GM19193 (cell line): ENCODE measurements at regions not wholly inside any gene's neighbourhood (a gene's known extent, or its start where the extent isn't known, plus 50 kb on each side); places are given as distances from the start of the nearest gene placed in this dataset.

Experiments
- POLR2A ChIP-seq: IDR thresholded peaks from 4 replicates; pipeline ENCODE4 v1.6.1; 2011; ENCODE audit not compliant: insufficient read depth, insufficient read length; ENCODE audit errors: extremely low read depth

DNA sequence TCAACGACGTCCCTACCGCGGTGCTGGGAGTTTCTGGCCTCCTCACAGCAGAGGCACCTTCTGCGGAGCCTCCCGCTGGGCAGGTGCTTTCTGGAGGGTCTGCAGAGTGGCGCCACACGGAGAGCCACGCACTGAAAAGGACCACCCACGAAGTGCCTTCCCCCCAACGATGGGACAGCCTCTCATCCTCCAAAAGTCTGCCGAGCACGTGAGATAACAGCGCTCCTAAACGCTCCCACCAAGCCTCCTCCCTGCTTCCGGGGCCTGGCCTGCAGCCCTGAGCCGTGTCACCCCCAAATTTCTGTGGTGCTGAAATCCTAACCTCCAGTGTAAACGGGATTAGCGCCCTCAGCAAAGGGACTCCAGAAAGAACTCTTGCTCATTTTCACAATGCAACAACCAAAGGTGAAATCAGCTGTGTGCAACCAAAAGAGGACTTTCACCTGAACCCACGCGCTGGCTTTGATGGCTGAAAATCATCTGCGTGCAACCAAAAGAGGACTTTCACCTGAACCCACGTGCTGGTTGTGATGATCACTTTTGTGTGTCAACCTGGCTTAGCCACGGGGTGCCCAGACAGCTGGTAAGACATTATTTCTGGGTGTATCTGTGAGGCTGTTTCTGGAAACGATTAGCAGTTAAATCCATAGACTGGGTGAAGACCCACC is 924.6 kb downstream of the BRD1 start:
- no peak for TF ChIP-seq POLR2A

DNA sequence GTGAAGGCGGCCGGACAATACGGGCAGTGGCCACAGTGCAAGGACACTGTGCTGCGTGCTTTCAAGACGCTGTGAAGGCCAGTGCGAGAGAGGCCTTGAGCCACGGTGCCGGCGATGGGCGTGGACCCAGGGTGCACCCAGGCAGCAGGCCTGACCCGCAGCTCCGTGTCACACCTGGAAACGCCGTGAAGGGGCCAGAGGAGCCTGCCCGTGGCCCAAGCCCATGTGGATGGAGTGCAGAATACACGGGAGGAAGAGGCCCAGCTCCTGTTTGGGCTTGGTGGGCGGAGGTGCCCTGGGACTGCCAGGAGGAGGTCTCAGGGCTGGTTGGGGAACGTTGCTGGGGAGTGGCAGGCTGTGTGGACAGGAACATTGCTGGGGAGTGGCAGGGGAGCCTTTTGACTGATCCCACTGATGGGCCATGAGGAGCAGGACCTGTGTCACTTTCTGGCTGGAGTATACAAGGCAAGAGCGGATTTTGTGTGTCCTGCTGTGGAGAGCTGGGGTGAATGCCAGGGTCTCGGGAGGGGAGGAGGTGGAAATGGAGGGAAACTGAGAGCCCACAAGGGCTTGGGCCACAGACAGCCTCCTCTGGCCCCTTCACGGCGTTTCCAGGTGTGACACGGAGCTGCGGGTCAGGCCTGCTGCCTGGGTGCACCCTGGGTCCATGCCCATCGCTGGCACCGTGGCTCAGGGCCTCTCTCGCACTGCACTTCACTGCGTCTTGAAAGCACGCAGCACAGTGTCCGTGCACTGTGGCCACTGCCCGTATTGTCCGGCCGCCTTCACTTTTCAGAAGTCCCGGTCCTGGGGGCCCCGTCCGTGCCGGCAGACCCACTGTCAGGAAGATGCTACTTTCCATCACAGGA is 925.4 kb downstream of the BRD1 start:
- TF ChIP-seq POLR2A: no peak

DNA sequence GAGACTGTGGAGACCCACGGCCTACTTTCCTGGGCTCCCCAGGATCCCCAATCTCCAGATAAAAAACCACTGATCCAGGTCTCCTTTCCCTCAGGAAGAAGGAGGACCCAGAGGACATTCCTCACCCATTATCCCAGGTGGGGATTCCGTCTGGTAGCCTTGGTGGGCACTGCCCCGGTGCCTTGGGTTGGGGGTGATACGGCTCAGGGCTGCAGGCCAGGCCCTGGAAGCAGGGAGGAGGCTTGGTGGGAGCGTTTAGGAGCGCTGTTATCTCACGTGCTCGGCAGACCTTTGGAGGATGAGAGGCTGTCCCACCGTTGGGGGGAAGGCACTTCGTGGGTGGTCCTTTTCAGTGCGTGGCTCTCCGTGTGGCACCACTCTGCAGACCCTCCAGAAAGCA is 926.3 kb downstream of the BRD1 start:
- no peak for TF ChIP-seq POLR2A

DNA sequence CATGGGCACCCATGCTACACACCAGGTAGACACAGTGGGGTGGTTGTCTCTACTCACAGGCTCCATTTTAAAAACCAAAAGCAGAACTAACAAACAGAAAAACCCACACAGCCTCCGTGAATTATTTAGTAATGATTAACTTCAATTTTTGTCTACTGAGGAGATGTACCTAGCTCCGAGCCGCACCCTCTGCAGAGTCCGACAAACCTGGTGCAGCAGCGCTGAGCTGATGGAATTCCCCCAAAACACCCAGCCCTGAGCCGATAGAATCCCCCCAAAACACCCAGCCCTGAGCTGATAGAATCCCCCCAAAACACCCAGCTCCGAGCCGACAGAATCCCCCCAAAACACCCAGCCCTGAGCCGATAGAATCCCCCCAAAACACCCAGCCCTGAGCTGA is 927.0 kb downstream of the BRD1 start:
- TF ChIP-seq POLR2A: no peak

DNA sequence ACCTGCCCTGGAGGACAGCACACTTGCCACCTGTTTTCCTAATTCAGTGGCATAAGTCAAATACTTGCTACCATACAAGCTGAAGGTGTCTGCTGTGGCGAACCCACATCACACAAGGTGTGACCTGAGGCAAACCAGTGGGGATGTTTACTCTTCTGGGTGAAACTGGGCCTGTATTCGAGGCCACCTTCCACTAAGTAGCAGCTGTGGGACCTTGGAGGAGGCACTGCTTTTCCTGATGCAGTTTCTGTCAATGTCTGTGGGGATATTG is 927.4 kb downstream of the BRD1 start:
- no peak for TF ChIP-seq POLR2A

DNA sequence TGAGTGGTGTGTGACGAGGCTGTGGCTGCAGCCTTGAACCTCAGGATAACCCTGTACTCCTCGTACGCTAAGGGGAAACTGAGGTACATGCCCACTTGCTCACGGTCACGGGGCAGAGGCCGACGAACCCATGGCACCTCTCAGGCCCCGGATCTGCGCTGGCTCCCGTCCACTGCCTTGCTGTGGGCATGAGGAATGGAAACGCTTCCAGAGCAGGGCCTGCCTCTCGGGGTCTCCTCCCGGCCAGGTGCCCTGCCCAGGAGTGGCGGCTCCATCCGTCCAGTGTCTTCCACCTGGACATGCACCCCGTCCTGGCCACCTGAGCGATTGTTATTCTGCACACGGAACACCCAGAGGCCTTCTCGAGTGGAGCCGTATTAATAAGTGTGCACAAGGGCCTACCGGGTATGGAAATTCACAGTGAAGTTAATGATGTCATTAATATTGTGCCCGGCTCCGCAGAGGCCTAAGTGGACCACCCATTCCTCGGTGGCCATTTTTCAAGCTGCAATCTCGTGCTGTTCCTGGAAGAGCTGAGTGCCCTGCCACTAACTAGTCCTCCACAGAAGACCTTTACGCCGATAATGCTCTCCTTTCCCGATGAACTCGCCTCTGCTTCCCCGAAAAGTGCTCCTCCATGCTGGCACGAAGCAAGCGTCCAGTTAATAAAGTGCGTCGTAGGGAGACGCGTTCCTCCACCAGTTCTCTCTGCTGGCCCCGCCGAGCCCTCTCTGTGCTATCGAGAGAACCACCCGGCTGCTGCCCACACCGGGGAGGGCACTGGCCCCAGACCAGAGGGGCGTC is 927.9 kb downstream of the BRD1 start:
- TF ChIP-seq POLR2A: no peak

DNA sequence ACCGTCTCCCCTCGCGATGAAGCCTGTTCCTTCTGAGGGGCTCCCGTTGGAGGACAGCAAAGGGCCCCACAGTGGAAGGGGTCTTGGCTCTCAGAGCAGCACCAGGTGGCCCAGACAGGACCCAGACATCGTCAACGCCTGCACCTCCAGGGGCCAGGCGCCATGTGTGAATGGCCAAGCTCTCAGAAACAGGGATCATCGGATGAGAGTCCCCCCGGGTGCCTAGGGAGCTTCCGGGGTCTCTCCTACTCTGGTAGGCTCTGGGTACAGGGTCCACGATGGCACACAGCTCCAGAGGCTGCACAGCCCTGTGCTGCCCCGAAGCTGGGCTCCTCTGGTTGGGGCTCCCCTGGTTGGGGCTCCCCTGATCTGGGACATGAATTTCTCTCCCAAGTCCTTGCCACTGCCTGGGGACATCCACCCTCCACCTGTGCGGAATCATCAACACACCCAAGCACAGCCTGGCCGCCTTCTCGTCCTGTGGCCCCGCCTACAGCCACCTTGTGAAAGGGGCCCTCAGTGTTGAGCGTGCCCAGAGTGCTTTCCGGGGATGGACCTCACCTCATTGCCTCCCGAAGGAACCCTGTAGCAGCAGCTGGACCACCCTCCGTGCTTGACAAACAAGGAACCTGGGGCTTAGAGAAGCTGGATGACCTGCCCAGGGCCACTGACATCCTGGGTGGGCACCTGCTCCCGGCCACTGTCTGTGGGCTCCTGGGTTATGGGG is 929.0 kb downstream of the BRD1 start:
- TF ChIP-seq POLR2A: no peak

DNA sequence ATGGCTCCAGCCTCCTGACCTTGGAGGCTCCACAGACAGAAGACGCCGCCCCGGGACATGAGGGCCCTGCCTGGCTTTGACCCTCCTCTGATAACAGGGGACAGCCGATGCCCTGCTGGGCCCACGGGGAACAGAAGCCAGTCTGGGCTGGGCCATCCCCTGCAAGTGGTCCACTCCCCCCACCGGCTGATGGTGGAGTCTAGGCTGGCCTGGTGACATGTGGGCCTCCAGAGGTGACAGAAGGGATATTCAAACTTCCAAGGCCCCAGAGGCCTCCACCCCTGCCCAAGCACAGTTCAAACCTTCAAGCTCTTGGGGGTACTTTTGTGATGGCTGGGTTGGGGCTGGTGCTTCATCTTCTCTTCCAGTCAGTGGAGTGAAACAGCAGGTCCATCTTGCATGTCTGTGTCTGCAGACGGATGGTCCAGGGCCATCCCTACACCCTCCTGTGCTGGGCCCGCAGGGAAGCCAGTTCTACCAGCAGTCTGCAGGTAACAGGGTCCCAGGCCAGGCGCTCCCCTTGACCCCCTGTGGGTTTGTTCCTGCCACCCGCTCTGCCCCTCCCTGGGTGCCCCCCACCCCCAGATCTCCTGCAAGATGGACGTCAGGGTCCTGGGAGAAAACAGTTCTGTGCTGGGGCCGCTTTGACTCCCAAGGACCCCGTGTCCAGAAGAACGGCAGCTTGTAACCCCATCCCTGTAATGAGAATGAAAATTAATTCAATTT is 929.9 kb downstream of the BRD1 start:
- no peak for TF ChIP-seq POLR2A

DNA sequence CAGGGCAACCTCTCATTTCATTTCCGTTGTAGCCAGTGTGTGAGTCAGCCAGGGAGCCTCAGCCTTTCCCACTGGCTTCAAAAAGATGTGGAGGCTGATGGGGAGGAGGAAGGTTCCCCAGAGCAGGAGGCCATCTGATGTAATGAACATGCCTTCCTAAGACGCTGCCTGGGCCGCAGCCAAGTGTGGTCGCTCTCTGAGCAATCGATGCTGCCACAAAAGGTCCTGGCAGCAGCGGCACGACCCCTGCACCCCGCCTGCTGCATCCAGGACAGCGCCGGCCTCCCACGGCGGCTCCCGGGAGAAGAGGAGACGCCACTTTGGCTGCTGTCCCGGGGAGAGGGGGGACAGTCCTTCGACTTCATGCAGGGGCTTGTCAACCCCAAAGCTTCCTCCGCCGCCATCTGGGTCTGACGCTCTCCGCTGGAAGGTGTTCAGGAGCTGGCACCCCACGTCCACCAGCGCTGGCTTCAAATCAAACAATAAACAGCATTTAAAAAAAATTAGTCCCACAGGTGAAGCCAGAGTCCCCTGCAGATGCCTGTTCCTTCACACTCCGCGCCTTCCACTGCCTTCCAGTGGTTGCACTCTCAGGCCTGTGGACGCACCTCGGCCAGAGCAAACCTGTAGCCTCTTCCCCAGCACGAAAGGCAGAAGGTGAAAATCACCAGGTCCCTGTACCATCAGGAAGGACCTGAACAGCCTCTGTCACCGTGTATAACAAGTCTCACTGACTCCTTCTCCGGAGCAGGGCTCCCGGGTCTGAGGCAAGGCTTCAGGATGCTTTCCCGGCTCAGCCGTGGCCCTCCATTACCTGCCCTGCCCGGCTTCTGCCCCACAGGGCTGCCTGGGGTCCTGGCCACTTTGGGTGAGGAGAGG is 930.7 kb downstream of the BRD1 start:
- no peak for TF ChIP-seq POLR2A

DNA sequence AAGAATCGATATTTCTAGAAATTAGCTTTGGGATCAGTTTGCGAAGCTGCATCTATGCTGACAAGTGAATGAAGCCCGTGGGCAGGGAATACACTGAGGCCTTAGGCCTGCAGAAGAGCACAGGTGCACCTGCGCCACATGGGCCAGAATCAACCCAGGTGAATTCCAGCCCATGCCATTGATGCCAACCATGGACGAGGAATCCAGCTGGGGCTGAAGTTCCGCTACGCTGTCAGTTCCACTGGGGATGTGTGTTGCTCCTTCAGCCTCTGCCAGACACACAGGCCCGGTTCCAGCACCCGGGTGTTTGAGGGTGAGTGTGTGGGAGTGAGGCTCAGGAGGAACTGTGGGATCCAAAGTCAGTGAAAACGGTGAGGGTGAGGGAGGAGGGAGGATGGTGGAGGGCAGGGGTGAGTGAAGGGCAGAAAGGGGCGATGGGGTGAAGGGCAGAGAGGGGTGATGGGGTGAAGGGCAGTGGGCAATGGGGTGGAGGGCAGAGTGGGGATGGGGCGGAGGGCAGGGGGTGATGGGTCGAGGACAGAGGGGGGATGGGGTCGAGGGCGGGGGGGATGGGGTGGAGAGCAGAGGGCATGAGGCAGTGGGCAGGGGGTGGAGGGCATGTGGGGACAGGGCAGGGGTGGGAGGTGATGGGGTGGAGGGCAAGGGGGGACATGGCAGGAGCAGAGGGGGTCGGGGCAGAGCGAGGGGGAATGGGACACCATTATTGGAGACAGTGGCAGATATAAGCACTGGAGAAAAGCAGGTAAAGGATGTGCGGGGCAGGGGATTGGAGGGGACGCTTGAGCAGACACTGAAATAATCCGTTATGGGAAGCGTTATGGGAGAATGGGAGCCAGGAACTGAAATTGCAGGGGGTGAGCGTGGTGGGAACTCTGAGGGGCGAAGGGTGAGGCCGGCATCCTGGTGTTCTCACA is 931.6 kb downstream of the BRD1 start:
- TF ChIP-seq POLR2A: no peak

DNA sequence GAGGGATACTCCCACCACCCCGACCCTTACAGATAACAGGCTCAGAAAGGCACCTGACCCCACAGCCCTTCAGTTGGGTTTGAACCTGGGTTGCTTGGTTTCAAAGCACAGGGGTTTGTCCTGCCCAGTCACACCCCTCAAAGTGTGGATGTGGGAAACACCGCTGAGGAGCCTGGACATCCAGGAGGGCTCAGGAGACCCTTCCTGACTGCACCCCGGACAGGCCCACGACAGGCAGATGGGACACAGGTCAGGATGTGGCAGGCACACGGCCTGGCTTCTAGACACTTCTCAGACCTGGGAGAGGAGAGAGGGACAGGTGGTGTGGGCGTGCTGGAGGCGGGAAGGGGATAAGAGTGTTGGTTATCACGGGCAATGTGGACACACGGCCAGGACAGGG is 932.3 kb downstream of the BRD1 start:
- no peak for TF ChIP-seq POLR2A

DNA sequence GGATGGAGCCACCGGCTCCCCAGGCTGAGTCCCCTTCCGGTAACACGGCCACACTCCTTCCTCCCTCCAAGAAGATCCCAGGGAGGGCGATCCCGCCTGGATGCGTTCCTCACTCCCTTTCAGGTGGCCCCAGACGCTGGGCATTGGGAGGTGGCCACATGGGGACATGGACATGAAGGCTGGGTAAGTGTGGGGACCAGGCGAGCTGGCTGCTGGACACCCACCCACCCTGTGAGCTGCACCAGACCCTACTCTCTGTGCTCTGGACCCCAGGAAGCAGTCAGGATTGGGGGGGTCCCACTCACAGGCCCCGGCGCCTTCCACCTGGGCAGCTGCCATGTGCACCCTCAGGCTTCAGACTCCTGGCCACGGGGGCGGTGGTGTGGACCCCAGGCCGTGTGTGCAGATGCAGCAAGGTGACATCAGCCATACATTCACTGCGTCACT is 932.8 kb downstream of the BRD1 start:
- no peak for TF ChIP-seq POLR2A
